Thyroid gland (tissue), 4 donors: ENCODE measurements at regions not wholly inside any gene's neighbourhood (a gene's known extent, or its start where the extent isn't known, plus 50 kb on each side); places are given as distances from the start of the nearest gene placed in this dataset.

Experiments
- DNase-seq, 2 donors: peaks; one replicate each; pipeline ENCODE4 v3.0.0-alpha.2; 2019
- H3K27ac ChIP-seq, 3 donors: fragments of 200-600 bp; sonication (generic); 1 replicate in 2 of 3; 2 replicates in 1 of 3; pipeline ENCODE4 v1.5.1; 2016 to 2019; ENCODE audit warnings: mild to moderate bottlenecking in 1 of 3, moderate library complexity in 1 of 3
- H3K27me3 ChIP-seq: fragments of 200-600 bp; sonication (generic); one replicate; pipeline ENCODE4 v1.5.1; 2019
- H3K36me3 ChIP-seq, 2 donors: fragments of 200-600 bp; sonication (generic); one replicate each; pipeline ENCODE4 v1.5.1; 2016 to 2019
- H3K4me1 ChIP-seq, 2 donors: fragments of 200-600 bp; sonication (generic); one replicate each; pipeline ENCODE4 v1.5.1; 2017 to 2019
- H3K4me3 ChIP-seq, 3 donors: fragments of 200-600 bp; sonication (generic); replicated peaks in 1 of 3; 1 replicate in 2 of 3; 2 replicates in 1 of 3; pipeline ENCODE4 v1.5.1; 2016; ENCODE audit warnings: mild to moderate bottlenecking in 1 of 3
- H3K9me3 ChIP-seq: fragments of 200-600 bp; sonication (generic); one replicate; pipeline ENCODE4 v1.5.1; 2017
- CTCF ChIP-seq, 6 experiments: fragments of 200-600 bp in 3 of 6; fragments of 450-650 bp in 3 of 6; sonication (generic) in 3 of 6; IDR thresholded peaks; one replicate each; pipeline ENCODE4 v1.5.1; 2016 to 2019; ENCODE audit warnings: antibody characterized with exemption in 6 of 6, mild to moderate bottlenecking in 2 of 6, inconsistent platforms in 1 of 6, moderate library complexity in 1 of 6
- POLR2A ChIP-seq, 2 donors: fragments of 450-650 bp; IDR thresholded peaks; one replicate each; pipeline ENCODE4 v1.6.1; 2017; ENCODE audit warnings: antibody characterized with exemption in 2 of 2, mild to moderate bottlenecking in 2 of 2, moderate library complexity in 1 of 2
- WGBS, 2 donors: methylation state at CpG; one replicate each; pipeline ENCODE4 v1.1.5; 2017; 5-methylcytosine and 5-hydroxymethylcytosine counted together
- intact Hi-C: fragments of 100-400 bp; cut with DNase I; formaldehyde crosslinking; loops from one replicate; pipeline ENCODE4 v1.15.1; 2023

GRCh38 chr10:3472287-3473051 is 299.9 kb upstream of the PITRM1 start:
- H3K9me3 ChIP-seq, result no peaks in the 10 kb centered on the region
- intact Hi-C loops, result loop anchor here (10.0 kb wide), 1 partner anchor 282 kb away; no protein-coding TSS in a partner anchor
- TF ChIP-seq POLR2A (IDR thresholded peaks at IDR 0.05) (no peak), CTCF (IDR thresholded peaks at IDR 0.05) (no peak)
- H3K27me3 ChIP-seq, result no peaks in the 10 kb centered on the region
- H3K36me3 ChIP-seq, result no peaks in the 10 kb centered on the region
- DNase-seq, result no peak
- H3K27ac ChIP-seq, result peak overlapping the region in 2 of 3 donors; percentile 35 to 70
- H3K4me1 ChIP-seq, result peaks cover 0 to 6% of the 10 kb centered on the region in 2 donors
- WGBS, 2 donors, result 62 to 76% methylated on average over 16 of the region's 16 CpGs
- H3K4me3 ChIP-seq, result no peak overlapping the region

GRCh38 chr10:3471927-3472286 is 299.3 kb upstream of the PITRM1 start:
- no peak overlapping the region for H3K4me3 ChIP-seq
- WGBS, 2 donors, result 97 to 98% methylated on average over 8 of the region's 8 CpGs
- H3K27me3 ChIP-seq, result no peaks in the 10 kb centered on the region
- DNase-seq, result no peak
- intact Hi-C loops, result loop anchor here (10.0 kb wide), 1 partner anchor 283 kb away; no protein-coding TSS in a partner anchor
- TF ChIP-seq POLR2A (IDR thresholded peaks at IDR 0.05) (no peak), CTCF (IDR thresholded peaks at IDR 0.05) (no peak)
- H3K4me1 ChIP-seq, result peaks cover 0 to 6% of the 10 kb centered on the region in 2 donors
- no peaks in the 10 kb centered on the region for H3K9me3 ChIP-seq
- H3K36me3 ChIP-seq, result no peaks in the 10 kb centered on the region
- H3K27ac ChIP-seq, result peak overlapping the region in 2 of 3 donors; percentile 35 to 70

- peaks cover 0 to 6% of the 10 kb centered on the region in 2 donors for H3K4me1 ChIP-seq
- peak overlapping the region in 1 of 3 donors; percentile 70 for H3K27ac ChIP-seq
- intact Hi-C loops, result loop anchor here (10.0 kb wide), 1 partner anchor 283 kb away; no protein-coding TSS in a partner anchor
- no peak overlapping the region for H3K4me3 ChIP-seq
- no peak for DNase-seq
- WGBS, 2 donors, result 74 to 80% methylated on average over 10 of the region's 10 CpGs
- no peaks in the 10 kb centered on the region for H3K9me3 ChIP-seq
- TF ChIP-seq CTCF (IDR thresholded peaks at IDR 0.05) (no peak), POLR2A (IDR thresholded peaks at IDR 0.05) (no peak)
- H3K27me3 ChIP-seq, result no peaks in the 10 kb centered on the region
- no peaks in the 10 kb centered on the region for H3K36me3 ChIP-seq
Measured at GRCh38 chr10:3471472-3471871, 298.9 kb upstream of the PITRM1 start.

GRCh38 chr10:3470191-3470590 is 297.6 kb upstream of the PITRM1 start:
- H3K27ac ChIP-seq, result no peak overlapping the region
- no peaks in the 10 kb centered on the region for H3K9me3 ChIP-seq
- peaks cover 0 to 12% of the 10 kb centered on the region in 2 donors for H3K4me1 ChIP-seq
- H3K36me3 ChIP-seq, result no peaks in the 10 kb centered on the region
- no peaks in the 10 kb centered on the region for H3K27me3 ChIP-seq
- DNase-seq, result no peak
- no peak overlapping the region for H3K4me3 ChIP-seq
- TF ChIP-seq CTCF (IDR thresholded peaks at IDR 0.05) (no peak), POLR2A (IDR thresholded peaks at IDR 0.05) (no peak)
- 89 to 93% methylated on average over 11 of the region's 11 CpGs for WGBS, 2 donors
- intact Hi-C loops, result loop anchor here (10.0 kb wide), 1 partner anchor 285 kb away; no protein-coding TSS in a partner anchor

GRCh38 chr10:3469639-3470020 is 297.0 kb upstream of the PITRM1 start:
- Histone ChIP-seq H3K4me3 (no peak overlapping the region), H3K4me1 (peaks cover 0 to 17% of the 10 kb centered on the region in 2 donors), H3K9me3 (no peaks in the 10 kb centered on the region), H3K27ac (peak overlapping the region; percentile 71 to 80 (median 80)), H3K36me3 (no peaks in the 10 kb centered on the region), H3K27me3 (no peaks in the 10 kb centered on the region)
- 72 to 84% methylated on average over 2 of the region's 2 CpGs for WGBS, 2 donors
- TF ChIP-seq CTCF (IDR thresholded peaks at IDR 0.05) (no peak), POLR2A (IDR thresholded peaks at IDR 0.05) (no peak)
- no peak for DNase-seq
- intact Hi-C loops, result loop anchor here (10.0 kb wide), 1 partner anchor 285 kb away; no protein-coding TSS in a partner anchor
